Ishikawa (cell line): ENCODE measurements at regions not wholly inside any gene's neighbourhood (a gene's known extent, or its start where the extent isn't known, plus 50 kb on each side); places are given as distances from the start of the nearest gene placed in this dataset.

Experiments used
- CEBPB ChIP-seq: IDR thresholded peaks from 2 replicates; pipeline ENCODE4 v1.6.1; 2012
- CREB1 ChIP-seq: IDR thresholded peaks from 2 replicates; pipeline ENCODE4 v1.6.1; 2012; ENCODE audit warnings: low read depth
- EGR1 ChIP-seq: IDR thresholded peaks from 2 replicates; pipeline ENCODE4 v1.6.1; 2012
- EP300 ChIP-seq: IDR thresholded peaks from 2 replicates; pipeline ENCODE4 v1.6.1; 2012; ENCODE audit warnings: borderline replicate concordance
- FOXM1 ChIP-seq: IDR thresholded peaks from 2 replicates; pipeline ENCODE4 v1.6.1; 2012; ENCODE audit warnings: low read depth, borderline replicate concordance
- NFIC ChIP-seq: IDR thresholded peaks from 2 replicates; pipeline ENCODE4 v1.6.1; 2012
- RAD21 ChIP-seq: IDR thresholded peaks from 2 replicates; pipeline ENCODE4 v1.6.1; 2012; ENCODE audit warnings: low read depth
- TAF1 ChIP-seq: IDR thresholded peaks from 2 replicates; pipeline ENCODE4 v1.6.1; 2012; ENCODE audit warnings: low read depth, mild to moderate bottlenecking
- TCF12 ChIP-seq: IDR thresholded peaks from 2 replicates; pipeline ENCODE4 v1.6.1; 2012; ENCODE audit warnings: low read depth
- TEAD4 ChIP-seq: IDR thresholded peaks from 2 replicates; pipeline ENCODE4 v1.6.1; 2012
- USF1 ChIP-seq: IDR thresholded peaks from 2 replicates; pipeline ENCODE4 v1.6.1; 2012
- YY1 ChIP-seq: IDR thresholded peaks from 2 replicates; pipeline ENCODE4 v1.6.1; 2012; ENCODE audit warnings: low read depth
- ZBTB7A ChIP-seq: IDR thresholded peaks from 2 replicates; pipeline ENCODE4 v1.6.1; 2012; ENCODE audit warnings: low read depth
- TF ChIP-seq, protein P1 (sequence below): IDR thresholded peaks from 2 replicates; pipeline ENCODE4 v1.6.1; 2012; ENCODE audit warnings: low read depth, mild to moderate bottlenecking
- TF ChIP-seq, protein P2 (sequence below): IDR thresholded peaks from 2 replicates; pipeline ENCODE4 v1.6.1; 2012

- TF ChIP-seq TEAD4 (no peak), CEBPB (no peak), EGR1 (no peak), USF1 (no peak), TCF12 (no peak), TAF1 (no peak), NFIC (no peak), FOXM1 (no peak), CREB1 (no peak), ZBTB7A (no peak), RAD21 (no peak), YY1 (no peak), EP300 (no peak)
- TF ChIP-seq, protein P1, sequence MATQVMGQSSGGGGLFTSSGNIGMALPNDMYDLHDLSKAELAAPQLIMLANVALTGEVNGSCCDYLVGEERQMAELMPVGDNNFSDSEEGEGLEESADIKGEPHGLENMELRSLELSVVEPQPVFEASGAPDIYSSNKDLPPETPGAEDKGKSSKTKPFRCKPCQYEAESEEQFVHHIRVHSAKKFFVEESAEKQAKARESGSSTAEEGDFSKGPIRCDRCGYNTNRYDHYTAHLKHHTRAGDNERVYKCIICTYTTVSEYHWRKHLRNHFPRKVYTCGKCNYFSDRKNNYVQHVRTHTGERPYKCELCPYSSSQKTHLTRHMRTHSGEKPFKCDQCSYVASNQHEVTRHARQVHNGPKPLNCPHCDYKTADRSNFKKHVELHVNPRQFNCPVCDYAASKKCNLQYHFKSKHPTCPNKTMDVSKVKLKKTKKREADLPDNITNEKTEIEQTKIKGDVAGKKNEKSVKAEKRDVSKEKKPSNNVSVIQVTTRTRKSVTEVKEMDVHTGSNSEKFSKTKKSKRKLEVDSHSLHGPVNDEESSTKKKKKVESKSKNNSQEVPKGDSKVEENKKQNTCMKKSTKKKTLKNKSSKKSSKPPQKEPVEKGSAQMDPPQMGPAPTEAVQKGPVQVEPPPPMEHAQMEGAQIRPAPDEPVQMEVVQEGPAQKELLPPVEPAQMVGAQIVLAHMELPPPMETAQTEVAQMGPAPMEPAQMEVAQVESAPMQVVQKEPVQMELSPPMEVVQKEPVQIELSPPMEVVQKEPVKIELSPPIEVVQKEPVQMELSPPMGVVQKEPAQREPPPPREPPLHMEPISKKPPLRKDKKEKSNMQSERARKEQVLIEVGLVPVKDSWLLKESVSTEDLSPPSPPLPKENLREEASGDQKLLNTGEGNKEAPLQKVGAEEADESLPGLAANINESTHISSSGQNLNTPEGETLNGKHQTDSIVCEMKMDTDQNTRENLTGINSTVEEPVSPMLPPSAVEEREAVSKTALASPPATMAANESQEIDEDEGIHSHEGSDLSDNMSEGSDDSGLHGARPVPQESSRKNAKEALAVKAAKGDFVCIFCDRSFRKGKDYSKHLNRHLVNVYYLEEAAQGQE = no peak
- TF ChIP-seq, protein P2, sequence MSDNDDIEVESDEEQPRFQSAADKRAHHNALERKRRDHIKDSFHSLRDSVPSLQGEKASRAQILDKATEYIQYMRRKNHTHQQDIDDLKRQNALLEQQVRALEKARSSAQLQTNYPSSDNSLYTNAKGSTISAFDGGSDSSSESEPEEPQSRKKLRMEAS = no peak
These were observed 1551.3 kb upstream of the MIR17HG start for GRCh38 chr13:89796196-89796595.

- TF ChIP-seq TCF12 (no peak), EP300 (no peak), USF1 (no peak), EGR1 (no peak), ZBTB7A (no peak), TEAD4 (no peak), FOXM1 (no peak), CREB1 (no peak), NFIC (no peak), CEBPB (no peak), TAF1 (no peak), RAD21 (no peak), YY1 (no peak)
- TF ChIP-seq, protein P2 = no peak
- TF ChIP-seq, protein P1 = no peak
These were observed 1543.6 kb upstream of the MIR17HG start for GRCh38 chr13:89803839-89804238.

- TF ChIP-seq CEBPB (no peak), TCF12 (no peak), ZBTB7A (no peak), TEAD4 (no peak), NFIC (no peak), EP300 (no peak), TAF1 (no peak), YY1 (no peak)
- TF ChIP-seq, protein P2 = no peak
These were observed 1540.9 kb upstream of the MIR17HG start for GRCh38 chr13:89806594-89806993.

- TF ChIP-seq EP300 = no peak
- TF ChIP-seq CEBPB = no peak
- no peak for TF ChIP-seq TEAD4
- TF ChIP-seq, protein P1 = no peak
- no peak for TF ChIP-seq TAF1
- no peak for TF ChIP-seq CREB1
- TF ChIP-seq TCF12 = no peak
- no peak for TF ChIP-seq NFIC
- no peak for TF ChIP-seq YY1
- no peak for TF ChIP-seq USF1
- TF ChIP-seq, protein P2 = no peak
- TF ChIP-seq EGR1 = no peak
These were observed 1534.6 kb upstream of the MIR17HG start for GRCh38 chr13:89812856-89813255.
